ENCODE measurements at regions not wholly inside any gene's neighbourhood (a gene's known extent, or its start where the extent isn't known, plus 50 kb on each side); places are given as distances from the start of the nearest gene placed in this dataset.

- no peak for DNase-seq
Observed at GRCh38 chr10:52997007-52997406, 224.4 kb upstream of the MBL2 start.

GRCh38 chr10:52994370-52994769 lies 221.8 kb upstream of the MBL2 start:
- no peak for DNase-seq

GRCh38 chr10:52993109-52993508 lies 220.5 kb upstream of the MBL2 start:
- DNase-seq = no peak

GRCh38 chr10:52992567-52992966 lies 220.0 kb upstream of the MBL2 start:
- DNase-seq = no peak

GRCh38 chr10:52988923-52989322 lies 216.3 kb upstream of the MBL2 start:
- DNase-seq = no peak

- no peak for DNase-seq
Observed at GRCh38 chr10:52986125-52986524, 213.5 kb upstream of the MBL2 start.

GRCh38 chr10:52984169-52984568 lies 211.6 kb upstream of the MBL2 start:
- no peak for DNase-seq

- DNase-seq = no peak
Observed at GRCh38 chr10:52979295-52979990, 206.9 kb upstream of the MBL2 start.

- DNase-seq = no peak
Observed at GRCh38 chr10:52977581-52977980, 205.0 kb upstream of the MBL2 start.

- no peak for DNase-seq
Observed at GRCh38 chr10:52967806-52968795, 195.5 kb upstream of the MBL2 start.

- no peak for DNase-seq
Observed at GRCh38 chr10:52966904-52967303, 194.3 kb upstream of the MBL2 start.

GRCh38 chr10:52965938-52966401 lies 193.4 kb upstream of the MBL2 start:
- no peak for DNase-seq

- no peak for DNase-seq
Observed at GRCh38 chr10:52965509-52965908, 192.9 kb upstream of the MBL2 start.

- DNase-seq = no peak
Observed at GRCh38 chr10:52961323-52961722, 188.7 kb upstream of the MBL2 start.

- no peak for DNase-seq
Observed at GRCh38 chr10:52959810-52960209, 187.2 kb upstream of the MBL2 start.

GRCh38 chr10:52956861-52957260 lies 184.3 kb upstream of the MBL2 start:
- DNase-seq = no peak

- DNase-seq = no peak
Observed at GRCh38 chr10:52956461-52956860, 183.9 kb upstream of the MBL2 start.

GRCh38 chr10:52955337-52955736 lies 182.8 kb upstream of the MBL2 start:
- DNase-seq = no peak

- DNase-seq = no peak
Observed at GRCh38 chr10:52954407-52954806, 181.8 kb upstream of the MBL2 start.

- DNase-seq = no peak
Observed at GRCh38 chr10:52952391-52953055, 179.9 kb upstream of the MBL2 start.

GRCh38 chr10:52951824-52952223 lies 179.2 kb upstream of the MBL2 start:
- DNase-seq = peak; percentile 5

GRCh38 chr10:52950578-52950977 lies 178.0 kb upstream of the MBL2 start:
- DNase-seq = no peak

GRCh38 chr10:52949899-52950298 lies 177.3 kb upstream of the MBL2 start:
- DNase-seq = no peak
